MV-4-11 (cell line): ENCODE measurements at regions not wholly inside any gene's neighbourhood (a gene's known extent, or its start where the extent isn't known, plus 50 kb on each side); places are given as distances from the start of the nearest gene placed in this dataset.
"Not testable (repeated sequence)": the region's sequence is repeated elsewhere in the genome, so short reads cannot be mapped to it uniquely, and the experiment has no call there.

ENCODE experiments used
- DNase-seq: peaks from one replicate; lab custom pipeline; 2025; lab: John Stamatoyannopoulos, UW

GRCh38 chr4:73348185-73348584 is 55.9 kb upstream of the ALB start:
- no peak for DNase-seq

- DNase-seq = no peak
These were observed 56.6 kb upstream of the ALB start for GRCh38 chr4:73347497-73347896.

GRCh38 chr4:73345399-73345975 is 58.6 kb upstream of the ALB start:
- DNase-seq = no peak

GRCh38 chr4:73344106-73344505 is 60.0 kb upstream of the ALB start:
- no peak for DNase-seq

GRCh38 chr4:73343432-73343831 is 60.7 kb upstream of the ALB start:
- no peak for DNase-seq

GRCh38 chr4:73341454-73341853 is 62.6 kb upstream of the ALB start:
- peak; percentile 11 for DNase-seq

GRCh38 chr4:73340917-73341316 is 63.2 kb upstream of the ALB start:
- no peak for DNase-seq

GRCh38 chr4:73335679-73336078 is 68.4 kb upstream of the ALB start:
- DNase-seq = no peak

- DNase-seq = not testable (repeated sequence)
These were observed 72.1 kb upstream of the ALB start for GRCh38 chr4:73332012-73332411.

- DNase-seq = no peak
These were observed 70.7 kb upstream of the ANKRD17 start for GRCh38 chr4:73329300-73329699.

GRCh38 chr4:73325776-73326175 is 67.2 kb upstream of the ANKRD17 start:
- DNase-seq = not testable (repeated sequence)

- DNase-seq = no peak
These were observed 58.5 kb upstream of the ANKRD17 start for GRCh38 chr4:73317092-73317491.

GRCh38 chr4:73315091-73315490 is 56.5 kb upstream of the ANKRD17 start:
- DNase-seq = peak; percentile 83

- no peak for DNase-seq
These were observed 54.4 kb upstream of the ANKRD17 start for GRCh38 chr4:73312967-73313366.

- peak; percentile 29 for DNase-seq
These were observed 52.8 kb upstream of the ANKRD17 start for GRCh38 chr4:73311428-73311827.

GRCh38 chr4:73309211-73309610 is 50.6 kb upstream of the ANKRD17 start:
- no peak for DNase-seq
